ENCODE measurements at regions not wholly inside any gene's neighbourhood (a gene's known extent, or its start where the extent isn't known, plus 50 kb on each side); places are given as distances from the start of the nearest gene placed in this dataset.
A peak's percentile ranks its signal among the peaks of the same experiment; 100 is the strongest.

DNA sequence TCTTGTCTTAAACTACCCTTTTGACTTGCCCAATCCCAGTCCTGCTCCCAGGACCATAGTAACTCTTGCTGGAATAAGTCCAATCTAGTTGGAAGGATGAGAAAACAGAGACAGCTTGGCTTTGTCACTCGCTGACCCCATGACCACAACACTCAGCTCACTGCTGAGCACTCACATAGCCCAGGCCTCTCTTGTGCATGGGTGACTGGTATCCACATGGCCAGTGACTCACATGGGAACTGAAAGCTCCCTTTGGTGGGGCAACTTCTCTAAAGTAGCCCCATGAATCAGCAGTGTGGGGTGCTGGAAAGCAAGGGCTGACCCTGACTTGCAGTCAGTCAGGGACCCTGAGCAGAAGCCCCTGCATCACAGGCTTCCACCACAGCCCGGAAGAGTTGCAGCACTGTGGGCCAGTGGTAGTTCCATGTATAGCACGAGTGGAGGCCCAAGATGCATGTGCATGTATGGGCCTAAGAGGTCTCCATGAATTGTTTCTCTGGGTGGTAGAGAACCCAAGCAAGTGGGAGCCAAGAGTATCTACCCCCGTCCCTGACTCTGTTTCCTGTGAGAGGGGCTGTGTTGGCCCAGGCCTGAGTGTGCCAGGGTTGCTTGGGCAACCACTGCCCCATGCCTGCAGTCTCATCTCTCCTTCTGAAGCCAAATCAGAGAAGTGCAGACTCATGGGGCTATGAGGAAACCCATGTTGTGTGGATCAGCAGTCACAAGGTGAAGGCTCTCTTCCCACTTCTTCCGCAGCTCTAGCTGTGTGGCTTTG is 62.1 kb upstream of the XCR1 start:
- DNase-seq (ENCODE audit: low spot score in 2 of 2): peak; percentile 43 to 69
- H3K4me3 ChIP-seq: no peak overlapping the region
- whole genome bisulfite sequencing, 2 donors: 82 to 88% methylated on average over 4 to 5 of the region's 5 CpGs
- TF ChIP-seq, protein P1, sequence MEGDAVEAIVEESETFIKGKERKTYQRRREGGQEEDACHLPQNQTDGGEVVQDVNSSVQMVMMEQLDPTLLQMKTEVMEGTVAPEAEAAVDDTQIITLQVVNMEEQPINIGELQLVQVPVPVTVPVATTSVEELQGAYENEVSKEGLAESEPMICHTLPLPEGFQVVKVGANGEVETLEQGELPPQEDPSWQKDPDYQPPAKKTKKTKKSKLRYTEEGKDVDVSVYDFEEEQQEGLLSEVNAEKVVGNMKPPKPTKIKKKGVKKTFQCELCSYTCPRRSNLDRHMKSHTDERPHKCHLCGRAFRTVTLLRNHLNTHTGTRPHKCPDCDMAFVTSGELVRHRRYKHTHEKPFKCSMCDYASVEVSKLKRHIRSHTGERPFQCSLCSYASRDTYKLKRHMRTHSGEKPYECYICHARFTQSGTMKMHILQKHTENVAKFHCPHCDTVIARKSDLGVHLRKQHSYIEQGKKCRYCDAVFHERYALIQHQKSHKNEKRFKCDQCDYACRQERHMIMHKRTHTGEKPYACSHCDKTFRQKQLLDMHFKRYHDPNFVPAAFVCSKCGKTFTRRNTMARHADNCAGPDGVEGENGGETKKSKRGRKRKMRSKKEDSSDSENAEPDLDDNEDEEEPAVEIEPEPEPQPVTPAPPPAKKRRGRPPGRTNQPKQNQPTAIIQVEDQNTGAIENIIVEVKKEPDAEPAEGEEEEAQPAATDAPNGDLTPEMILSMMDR (IDR thresholded peaks at IDR 0.05): no peak
- TF ChIP-seq POLR2A (IDR thresholded peaks at IDR 0.05) (no peak), EP300 (IDR thresholded peaks at IDR 0.05) (peak; percentile 33 to 77)
- H3K4me1 ChIP-seq: peaks cover 0 to 13% (median 3%) of the 10 kb centered on the region in 4 donors
- H3K27me3 ChIP-seq: no peaks in the 10 kb centered on the region
- H3K36me3 ChIP-seq: no peaks in the 10 kb centered on the region
- peak overlapping the region in 2 of 4 donors; percentile 57 to 66 for H3K27ac ChIP-seq
- no peaks in the 10 kb centered on the region for H3K9me3 ChIP-seq

DNA sequence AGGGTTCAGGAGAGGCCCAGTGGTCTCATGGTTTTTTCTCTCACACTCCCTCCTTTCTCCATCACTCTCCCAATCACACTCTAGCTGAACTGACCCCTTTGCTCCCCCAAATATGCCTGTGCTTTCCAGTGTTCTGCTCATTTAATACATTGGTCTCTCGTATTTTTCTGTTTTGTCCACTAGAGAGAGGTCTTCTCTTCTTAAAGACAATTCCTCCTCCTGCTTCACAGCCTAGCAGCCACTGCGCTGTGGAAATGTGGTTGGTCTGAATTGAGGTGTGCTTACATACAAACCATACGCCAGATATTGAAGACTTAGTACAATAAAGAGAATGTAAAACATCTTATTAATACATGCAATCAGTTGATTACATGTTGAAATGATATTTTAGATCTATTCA is 60.6 kb upstream of the XCR1 start:
- TF ChIP-seq, protein P1 (IDR thresholded peaks at IDR 0.05): peak in 3 of 5 experiments; percentile 18 to 50 (median 49)
- TF ChIP-seq POLR2A (IDR thresholded peaks at IDR 0.05) (no peak), EP300 (IDR thresholded peaks at IDR 0.05) (no peak)
- Histone ChIP-seq H3K4me3 (no peak overlapping the region), H3K9me3 (no peaks in the 10 kb centered on the region), H3K27me3 (no peaks in the 10 kb centered on the region), H3K4me1 (peaks cover 0 to 13% (median 3%) of the 10 kb centered on the region in 4 donors), H3K36me3 (no peaks in the 10 kb centered on the region), H3K27ac (no peak overlapping the region)
- peak in 1 of 2 donors; percentile 42 for DNase-seq (ENCODE audit: low spot score in 2 of 2)
- 39 to 46% methylated on average over 3 of the region's 3 CpGs for WGBS, 2 donors

DNA sequence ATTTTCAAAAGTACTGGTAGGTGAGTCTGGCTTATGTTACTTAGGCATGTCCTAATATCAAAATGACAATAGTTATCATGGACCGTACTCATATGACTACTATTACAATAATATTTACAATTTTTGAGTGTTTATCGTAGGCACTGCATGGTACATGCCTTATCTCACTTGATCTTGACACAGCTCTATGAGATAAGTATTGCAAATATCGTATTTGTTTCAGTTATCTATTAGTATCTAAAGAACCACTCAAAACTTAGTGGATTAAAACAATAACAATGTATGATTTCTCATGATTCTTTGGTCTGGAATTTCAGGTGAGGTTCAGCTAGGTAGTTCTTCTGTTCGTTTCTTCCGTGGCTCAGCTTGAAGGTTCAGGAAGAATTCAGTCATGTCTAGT is 59.7 kb upstream of the XCR1 start:
- 91 to 95% methylated on average over 5 of the region's 5 CpGs for WGBS, 2 donors
- no peaks in the 10 kb centered on the region for H3K27me3 ChIP-seq

DNA sequence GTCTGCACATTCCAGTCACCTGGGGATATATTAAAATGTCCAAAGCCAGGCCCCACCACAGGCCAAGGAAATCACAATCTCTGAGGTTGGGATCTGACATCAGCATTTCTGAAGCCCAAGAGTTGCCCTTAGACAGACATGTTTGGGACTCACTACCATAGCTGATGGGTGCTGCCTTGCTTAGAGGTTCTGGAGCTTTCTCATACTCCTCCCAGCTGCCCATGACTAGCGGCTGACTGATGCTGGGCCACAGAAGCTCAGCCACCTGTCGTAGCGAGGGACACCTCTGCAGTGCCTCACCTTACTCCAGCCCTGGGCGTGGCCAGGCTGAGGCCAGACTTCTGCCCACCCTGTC is 58.8 kb upstream of the XCR1 start:
- 97 to 98% methylated on average over 4 of the region's 4 CpGs for WGBS, 2 donors
- H3K4me1 ChIP-seq: peaks cover 0 to 13% (median 5%) of the 10 kb centered on the region in 4 donors
- H3K27ac ChIP-seq: no peak overlapping the region
- TF ChIP-seq, protein P1 (IDR thresholded peaks at IDR 0.05): no peak
- TF ChIP-seq EP300 (IDR thresholded peaks at IDR 0.05): no peak
- no peak for TF ChIP-seq POLR2A (IDR thresholded peaks at IDR 0.05)
- H3K36me3 ChIP-seq: no peaks in the 10 kb centered on the region
- no peaks in the 10 kb centered on the region for H3K9me3 ChIP-seq
- no peak overlapping the region for H3K4me3 ChIP-seq
- no peak for DNase-seq (ENCODE audit: low spot score in 2 of 2)
- no peaks in the 10 kb centered on the region for H3K27me3 ChIP-seq

More for the DNA sequence above, 59.7 kb upstream of the XCR1 start:
- no peak overlapping the region for H3K27ac ChIP-seq
- H3K36me3 ChIP-seq: no peaks in the 10 kb centered on the region
- H3K4me1 ChIP-seq: peaks cover 0 to 13% (median 3%) of the 10 kb centered on the region in 4 donors
- no peak for DNase-seq (ENCODE audit: low spot score in 2 of 2)
- H3K9me3 ChIP-seq: no peaks in the 10 kb centered on the region
- TF ChIP-seq POLR2A (IDR thresholded peaks at IDR 0.05) (no peak), EP300 (IDR thresholded peaks at IDR 0.05) (no peak)
- TF ChIP-seq, protein P1 (IDR thresholded peaks at IDR 0.05): no peak
- H3K4me3 ChIP-seq: no peak overlapping the region

DNA sequence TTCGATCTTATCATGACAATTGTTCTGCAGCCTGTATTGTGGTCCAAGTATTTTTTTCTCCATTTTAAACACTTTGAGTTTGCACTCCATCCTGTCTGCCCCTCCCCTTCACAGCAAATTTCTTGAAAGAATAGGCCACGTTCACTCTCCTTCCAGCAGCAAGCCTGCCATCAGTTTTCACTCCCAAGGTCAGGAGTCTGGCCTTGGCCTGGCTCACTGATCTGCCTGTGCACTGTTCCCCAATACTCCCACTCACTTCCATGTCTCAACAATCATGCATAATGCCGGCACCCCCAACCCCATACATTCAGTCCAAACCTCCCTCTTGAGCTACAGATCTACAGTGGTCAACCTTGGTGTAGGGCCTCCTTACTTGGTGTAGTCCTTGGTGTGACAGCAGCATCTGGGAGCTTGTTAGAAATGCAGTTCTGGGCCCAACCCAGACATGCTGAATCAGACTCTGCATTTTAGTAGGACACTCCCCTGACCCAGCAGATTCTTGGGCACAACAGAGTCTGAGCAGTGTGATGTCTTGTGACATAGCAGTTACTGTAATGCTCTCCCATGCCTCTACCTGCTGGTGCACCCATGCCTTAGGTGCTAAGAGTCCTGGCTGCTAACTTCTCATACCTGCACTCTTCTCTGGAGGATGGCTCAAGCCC is 58.3 kb upstream of the XCR1 start:
- peaks cover 0 to 13% (median 6%) of the 10 kb centered on the region in 4 donors for H3K4me1 ChIP-seq
- TF ChIP-seq EP300 (IDR thresholded peaks at IDR 0.05): no peak
- 44 to 57% methylated on average over 3 of the region's 3 CpGs for WGBS, 2 donors
- H3K27ac ChIP-seq: no peak overlapping the region
- H3K9me3 ChIP-seq: no peaks in the 10 kb centered on the region
- H3K4me3 ChIP-seq: no peak overlapping the region
- no peak for DNase-seq (ENCODE audit: low spot score in 2 of 2)
- H3K36me3 ChIP-seq: no peaks in the 10 kb centered on the region
- no peaks in the 10 kb centered on the region for H3K27me3 ChIP-seq
